Stomach smooth muscle (tissue), 2 donors: ENCODE measurements at regions not wholly inside any gene's neighbourhood (a gene's known extent, or its start where the extent isn't known, plus 50 kb on each side); places are given as distances from the start of the nearest gene placed in this dataset.
"Not testable (repeated sequence)": the region's sequence is repeated elsewhere in the genome, so short reads cannot be mapped to it uniquely, and the experiment has no call there.

Source experiments
- H3K27ac ChIP-seq: one replicate; pipeline ENCODE4 v1.7.0; 2013; ENCODE audit warnings: mild to moderate bottlenecking, low read length, inconsistent platforms
- H3K27me3 ChIP-seq, 2 donors: one replicate each; pipeline ENCODE4 v1.7.0; 2013; ENCODE audit warnings: low read length in 2 of 2; ENCODE audit not compliant: insufficient read depth in 2 of 2, control insufficient read depth in 1 of 2
- H3K36me3 ChIP-seq, 2 donors: one replicate each; pipeline ENCODE4 v1.7.0; 2013; ENCODE audit warnings: low read length in 2 of 2; ENCODE audit not compliant: control insufficient read depth in 2 of 2, insufficient read depth in 2 of 2
- H3K4me1 ChIP-seq: one replicate; pipeline ENCODE4 v1.7.0; 2013; ENCODE audit warnings: low read length; ENCODE audit not compliant: control insufficient read depth, insufficient read depth
- H3K4me3 ChIP-seq, 2 donors: one replicate each; pipeline ENCODE4 v1.7.0; 2013; ENCODE audit warnings: low read length in 2 of 2
- H3K9ac ChIP-seq, 2 donors: one replicate each; pipeline ENCODE4 v1.7.0; 2013; ENCODE audit warnings: low read length in 2 of 2, mild to moderate bottlenecking in 1 of 2
- H3K9me3 ChIP-seq, 2 donors: one replicate each; pipeline ENCODE4 v1.7.0; 2013; ENCODE audit warnings: low read length in 2 of 2; ENCODE audit not compliant: control insufficient read depth in 2 of 2
- donor health status: healthy.
- donor health status: Pancreatic carcinoma.

- H3K9ac ChIP-seq = no peak overlapping the region
- H3K4me3 ChIP-seq = no peak overlapping the region
- no peaks in the 10 kb centered on the region for H3K4me1 ChIP-seq
- peaks cover 0 to 2% of the 10 kb centered on the region in 2 donors for H3K9me3 ChIP-seq
- no peaks in the 10 kb centered on the region for H3K27me3 ChIP-seq
- no peaks in the 10 kb centered on the region for H3K36me3 ChIP-seq
- H3K27ac ChIP-seq = no peak overlapping the region
Measured at GRCh38 chr9:75657015-75657414, 233.5 kb upstream of the PCSK5 start.

GRCh38 chr9:75658301-75658905 is 232.1 kb upstream of the PCSK5 start:
- H3K9ac ChIP-seq = no peak overlapping the region
- H3K27ac ChIP-seq = no peak overlapping the region
- no peaks in the 10 kb centered on the region for H3K4me1 ChIP-seq
- H3K4me3 ChIP-seq = no peak overlapping the region
- H3K27me3 ChIP-seq = no peaks in the 10 kb centered on the region
- peaks cover 0 to 2% of the 10 kb centered on the region in 2 donors for H3K9me3 ChIP-seq
- H3K36me3 ChIP-seq = no peaks in the 10 kb centered on the region

- no peaks in the 10 kb centered on the region for H3K27me3 ChIP-seq
- no peak overlapping the region for H3K9ac ChIP-seq
- no peaks in the 10 kb centered on the region for H3K36me3 ChIP-seq
- no peaks in the 10 kb centered on the region for H3K9me3 ChIP-seq
- H3K27ac ChIP-seq = no peak overlapping the region
- H3K4me3 ChIP-seq = no peak overlapping the region
- H3K4me1 ChIP-seq = no peaks in the 10 kb centered on the region
Measured at GRCh38 chr9:75664597-75664996, 225.9 kb upstream of the PCSK5 start.

GRCh38 chr9:75666856-75667554 is 223.5 kb upstream of the PCSK5 start:
- H3K9ac ChIP-seq = no peak overlapping the region
- no peak overlapping the region for H3K4me3 ChIP-seq
- H3K27me3 ChIP-seq = no peaks in the 10 kb centered on the region
- H3K36me3 ChIP-seq = no peaks in the 10 kb centered on the region
- H3K27ac ChIP-seq = no peak overlapping the region
- H3K9me3 ChIP-seq = no peaks in the 10 kb centered on the region
- no peaks in the 10 kb centered on the region for H3K4me1 ChIP-seq

GRCh38 chr9:75669721-75670120 is 220.8 kb upstream of the PCSK5 start:
- no peak overlapping the region for H3K27ac ChIP-seq
- H3K36me3 ChIP-seq = no peaks in the 10 kb centered on the region
- no peak overlapping the region for H3K9ac ChIP-seq
- no peak overlapping the region for H3K4me3 ChIP-seq
- no peaks in the 10 kb centered on the region for H3K27me3 ChIP-seq
- H3K9me3 ChIP-seq = no peaks in the 10 kb centered on the region
- H3K4me1 ChIP-seq = no peaks in the 10 kb centered on the region

- Histone ChIP-seq H3K9ac (no peak overlapping the region), H3K4me3 (no peak overlapping the region), H3K27ac (no peak overlapping the region), H3K36me3 (no peaks in the 10 kb centered on the region), H3K9me3 (no peaks in the 10 kb centered on the region), H3K4me1 (no peaks in the 10 kb centered on the region), H3K27me3 (no peaks in the 10 kb centered on the region)
Measured at GRCh38 chr9:75671354-75671753, 219.1 kb upstream of the PCSK5 start.

GRCh38 chr9:75672478-75672877 is 218.0 kb upstream of the PCSK5 start:
- H3K27ac ChIP-seq = no peak overlapping the region
- H3K36me3 ChIP-seq = no peaks in the 10 kb centered on the region
- H3K27me3 ChIP-seq = no peaks in the 10 kb centered on the region
- no peak overlapping the region for H3K4me3 ChIP-seq
- no peaks in the 10 kb centered on the region for H3K4me1 ChIP-seq
- H3K9ac ChIP-seq = no peak overlapping the region
- H3K9me3 ChIP-seq = no peaks in the 10 kb centered on the region

GRCh38 chr9:75683591-75683990 is 206.9 kb upstream of the PCSK5 start:
- Histone ChIP-seq H3K27ac (no peak overlapping the region), H3K4me3 (no peak overlapping the region), H3K27me3 (no peaks in the 10 kb centered on the region), H3K9ac (no peak overlapping the region), H3K9me3 (no peaks in the 10 kb centered on the region), H3K36me3 (no peaks in the 10 kb centered on the region), H3K4me1 (no peaks in the 10 kb centered on the region)

- H3K4me3 ChIP-seq = no peak overlapping the region
- H3K9ac ChIP-seq = no peak overlapping the region
- H3K36me3 ChIP-seq = no peaks in the 10 kb centered on the region
- no peaks in the 10 kb centered on the region for H3K27me3 ChIP-seq
- H3K27ac ChIP-seq = no peak overlapping the region
- H3K9me3 ChIP-seq = no peaks in the 10 kb centered on the region
- H3K4me1 ChIP-seq = no peaks in the 10 kb centered on the region
Measured at GRCh38 chr9:75685062-75685461, 205.4 kb upstream of the PCSK5 start.

- Histone ChIP-seq H3K36me3 (no peaks in the 10 kb centered on the region), H3K27me3 (no peaks in the 10 kb centered on the region), H3K9ac (no peak overlapping the region), H3K27ac (no peak overlapping the region), H3K9me3 (no peaks in the 10 kb centered on the region), H3K4me3 (no peak overlapping the region), H3K4me1 (no peaks in the 10 kb centered on the region)
Measured at GRCh38 chr9:75687359-75687953, 203.0 kb upstream of the PCSK5 start.

- not testable (repeated sequence) for H3K9me3 ChIP-seq, H3K9ac ChIP-seq, H3K36me3 ChIP-seq, H3K27ac ChIP-seq, H3K4me1 ChIP-seq, H3K4me3 ChIP-seq, H3K27me3 ChIP-seq
Measured at GRCh38 chr9:75690551-75690950, 199.9 kb upstream of the PCSK5 start.
